IPS-20b (cell line): ENCODE measurements at regions not wholly inside any gene's neighbourhood (a gene's known extent, or its start where the extent isn't known, plus 50 kb on each side); places are given as distances from the start of the nearest gene placed in this dataset.

Source experiments
- H3K27ac ChIP-seq: one replicate; pipeline ENCODE4 v1.5.1; 2013; ENCODE audit warnings: low read length
- H3K27me3 ChIP-seq: 2 replicates; pipeline ENCODE4 v1.6.1; 2013; ENCODE audit warnings: mild to moderate bottlenecking, low read length, inconsistent platforms; ENCODE audit not compliant: insufficient read depth
- H3K36me3 ChIP-seq: 2 replicates; pipeline ENCODE4 v1.6.1; 2013; ENCODE audit warnings: low read depth, mild to moderate bottlenecking, inconsistent platforms, low read length, moderate library complexity; ENCODE audit not compliant: insufficient read depth
- H3K4me1 ChIP-seq: 2 replicates; pipeline ENCODE4 v1.6.1; 2013; ENCODE audit warnings: mild to moderate bottlenecking, control low read depth, inconsistent platforms, low read length, moderate library complexity; ENCODE audit not compliant: insufficient read depth
- H3K4me3 ChIP-seq: 2 replicates; pipeline ENCODE4 v1.5.1; 2013; ENCODE audit warnings: mild to moderate bottlenecking, low read length, inconsistent platforms
- H3K9ac ChIP-seq: 2 replicates; pipeline ENCODE4 v1.6.1; 2013; ENCODE audit warnings: low read depth, mild to moderate bottlenecking, inconsistent platforms, low read length, moderate library complexity
- H3K9me3 ChIP-seq: 2 replicates; pipeline ENCODE4 v1.6.1; 2013; ENCODE audit warnings: mild to moderate bottlenecking, low read depth, low read length, inconsistent platforms; ENCODE audit not compliant: insufficient read depth

- Histone ChIP-seq H3K27ac (no peak overlapping the region), H3K4me1 (peaks cover 14% of the 10 kb centered on the region), H3K9ac (no peak overlapping the region)
Measured at GRCh38 chr2:111662039-111662770, 221.8 kb downstream of the ANAPC1 start.

GRCh38 chr2:111662771-111663470 is 221.1 kb downstream of the ANAPC1 start:
- Histone ChIP-seq H3K36me3 (no peaks in the 10 kb centered on the region), H3K27ac (no peak overlapping the region), H3K27me3 (no peaks in the 10 kb centered on the region), H3K4me3 (no peak overlapping the region), H3K9ac (no peak overlapping the region), H3K9me3 (peaks cover under 1% of the 10 kb centered on the region; the same call in 1 of the 2 replicates), H3K4me1 (peaks cover 14% of the 10 kb centered on the region)

More at GRCh38 chr2:111662039-111662770, 221.8 kb downstream of the ANAPC1 start:
- H3K27me3 ChIP-seq = no peaks in the 10 kb centered on the region
- H3K4me3 ChIP-seq = no peak overlapping the region
- H3K36me3 ChIP-seq = no peaks in the 10 kb centered on the region
- H3K9me3 ChIP-seq = no peaks in the 10 kb centered on the region

GRCh38 chr2:111663471-111664274 is 220.3 kb downstream of the ANAPC1 start:
- peaks cover 14% of the 10 kb centered on the region for H3K4me1 ChIP-seq
- peaks cover 8% of the 10 kb centered on the region; the same call in 1 of the 2 replicates for H3K9me3 ChIP-seq
- no peaks in the 10 kb centered on the region for H3K27me3 ChIP-seq
- no peak overlapping the region for H3K9ac ChIP-seq
- no peaks in the 10 kb centered on the region for H3K36me3 ChIP-seq
- H3K27ac ChIP-seq = no peak overlapping the region
- H3K4me3 ChIP-seq = no peak overlapping the region

GRCh38 chr2:111664275-111664850 is 219.6 kb downstream of the ANAPC1 start:
- H3K27me3 ChIP-seq = no peaks in the 10 kb centered on the region
- H3K9ac ChIP-seq = no peak overlapping the region
- peaks cover 8% of the 10 kb centered on the region; the same call in 1 of the 2 replicates for H3K9me3 ChIP-seq
- H3K4me3 ChIP-seq = no peak overlapping the region
- H3K27ac ChIP-seq = no peak overlapping the region
- peaks cover 9% of the 10 kb centered on the region for H3K4me1 ChIP-seq
- H3K36me3 ChIP-seq = no peaks in the 10 kb centered on the region

GRCh38 chr2:111665011-111665410 is 219.0 kb downstream of the ANAPC1 start:
- no peak overlapping the region for H3K4me3 ChIP-seq
- no peak overlapping the region for H3K27ac ChIP-seq
- peaks cover 4% of the 10 kb centered on the region for H3K4me1 ChIP-seq
- no peaks in the 10 kb centered on the region for H3K27me3 ChIP-seq
- H3K9ac ChIP-seq = no peak overlapping the region
- H3K36me3 ChIP-seq = no peaks in the 10 kb centered on the region
- H3K9me3 ChIP-seq = peaks cover 8% of the 10 kb centered on the region; the same call in 1 of the 2 replicates

- no peak overlapping the region for H3K27ac ChIP-seq
- H3K27me3 ChIP-seq = no peaks in the 10 kb centered on the region
- H3K36me3 ChIP-seq = no peaks in the 10 kb centered on the region
- H3K9ac ChIP-seq = no peak overlapping the region
- peaks cover 8% of the 10 kb centered on the region; the same call in 1 of the 2 replicates for H3K9me3 ChIP-seq
- no peak overlapping the region for H3K4me3 ChIP-seq
- no peaks in the 10 kb centered on the region for H3K4me1 ChIP-seq
Measured at GRCh38 chr2:111665551-111666116, 218.4 kb downstream of the ANAPC1 start.

- H3K4me3 ChIP-seq = no peak overlapping the region
- H3K9me3 ChIP-seq = peaks cover 8% of the 10 kb centered on the region; the same call in 1 of the 2 replicates
- no peak overlapping the region for H3K27ac ChIP-seq
- no peaks in the 10 kb centered on the region for H3K4me1 ChIP-seq
- no peaks in the 10 kb centered on the region for H3K36me3 ChIP-seq
- H3K27me3 ChIP-seq = no peaks in the 10 kb centered on the region
- no peak overlapping the region for H3K9ac ChIP-seq
Measured at GRCh38 chr2:111666160-111666559, 217.8 kb downstream of the ANAPC1 start.

GRCh38 chr2:111667001-111667400 is 217.0 kb downstream of the ANAPC1 start:
- no peak overlapping the region for H3K9ac ChIP-seq
- no peak overlapping the region for H3K27ac ChIP-seq
- no peak overlapping the region for H3K4me3 ChIP-seq
- no peaks in the 10 kb centered on the region for H3K27me3 ChIP-seq
- H3K36me3 ChIP-seq = no peaks in the 10 kb centered on the region
- no peaks in the 10 kb centered on the region for H3K4me1 ChIP-seq
- H3K9me3 ChIP-seq = peaks cover 15% of the 10 kb centered on the region

- no peaks in the 10 kb centered on the region for H3K36me3 ChIP-seq
- no peaks in the 10 kb centered on the region for H3K4me1 ChIP-seq
- no peak overlapping the region for H3K9ac ChIP-seq
- peaks cover 15% of the 10 kb centered on the region for H3K9me3 ChIP-seq
- no peak overlapping the region for H3K4me3 ChIP-seq
- H3K27me3 ChIP-seq = no peaks in the 10 kb centered on the region
- H3K27ac ChIP-seq = no peak overlapping the region
Measured at GRCh38 chr2:111667542-111668273, 216.3 kb downstream of the ANAPC1 start.

GRCh38 chr2:111668274-111668616 is 215.7 kb downstream of the ANAPC1 start:
- Histone ChIP-seq H3K36me3 (no peaks in the 10 kb centered on the region), H3K9me3 (peaks cover 15% of the 10 kb centered on the region), H3K4me1 (no peaks in the 10 kb centered on the region), H3K9ac (no peak overlapping the region), H3K4me3 (no peak overlapping the region), H3K27me3 (no peaks in the 10 kb centered on the region), H3K27ac (no peak overlapping the region)

GRCh38 chr2:111668741-111669140 is 215.3 kb downstream of the ANAPC1 start:
- Histone ChIP-seq H3K4me3 (no peak overlapping the region), H3K27me3 (no peaks in the 10 kb centered on the region), H3K9ac (no peak overlapping the region), H3K9me3 (peaks cover 15% of the 10 kb centered on the region), H3K27ac (no peak overlapping the region), H3K36me3 (no peaks in the 10 kb centered on the region), H3K4me1 (no peaks in the 10 kb centered on the region)
